Activated T-helper 9 cell treated with anti-CD3 and anti-CD28 coated beads, Interleukin-2, amount 50 U/mL, for 16 hours (primary cell): ENCODE measurements at regions not wholly inside any gene's neighbourhood (a gene's known extent, or its start where the extent isn't known, plus 50 kb on each side); places are given as distances from the start of the nearest gene placed in this dataset.
"Not testable (repeated sequence)": the region's sequence is repeated elsewhere in the genome, so short reads cannot be mapped to it uniquely, and the experiment has no call there.

ENCODE experiments used
- DNase-seq: peaks from one replicate; pipeline ENCODE4 v3.0.0-alpha.2; 2020; ENCODE audit warnings: low read depth

- no peak for DNase-seq
Measured at GRCh38 chr2:42974169-42974720, 181.9 kb upstream of the HAAO start.

- DNase-seq = no peak
Measured at GRCh38 chr2:42973726-42974125, 181.3 kb upstream of the HAAO start.

- not testable (repeated sequence) for DNase-seq
Measured at GRCh38 chr2:42972933-42973516, 180.6 kb upstream of the HAAO start.

DNA sequence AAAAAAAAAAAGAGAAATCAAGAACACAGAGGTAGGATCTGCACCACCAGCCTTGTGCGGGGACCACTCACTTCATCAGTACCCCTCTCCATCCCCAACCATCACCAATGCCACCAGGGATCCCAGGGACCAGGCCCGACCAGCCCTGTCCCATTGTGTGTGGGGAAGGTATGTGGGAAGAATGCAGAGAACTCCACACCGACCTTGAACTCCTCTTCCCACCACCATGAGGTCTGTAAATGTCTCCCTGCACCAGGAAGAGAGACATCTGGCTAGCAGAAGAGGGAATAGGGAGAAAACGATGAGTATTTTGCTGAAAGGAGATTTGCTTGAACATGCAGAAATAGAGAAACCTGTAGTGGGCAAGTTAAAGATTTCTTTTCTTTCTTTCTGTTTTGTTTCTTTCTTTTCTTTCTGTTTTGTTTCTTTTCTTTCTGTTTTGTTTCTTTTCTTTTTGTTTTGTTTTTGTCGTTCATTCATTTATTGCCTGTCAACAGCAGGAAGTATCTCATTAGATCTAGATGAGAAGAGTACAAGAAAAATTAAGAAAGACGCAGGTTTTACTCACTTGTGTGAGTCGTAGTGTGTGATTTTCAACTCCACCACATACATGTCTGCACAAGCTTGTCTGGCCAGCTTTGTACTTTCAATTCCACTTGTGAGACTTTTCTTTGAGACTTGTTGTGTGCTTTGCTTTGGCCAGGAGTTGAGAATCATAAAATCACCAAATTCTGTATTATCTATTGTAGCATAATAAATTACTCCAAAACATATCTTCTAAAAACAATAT, 179.8 kb upstream of the HAAO start:
- no peak for DNase-seq

DNA sequence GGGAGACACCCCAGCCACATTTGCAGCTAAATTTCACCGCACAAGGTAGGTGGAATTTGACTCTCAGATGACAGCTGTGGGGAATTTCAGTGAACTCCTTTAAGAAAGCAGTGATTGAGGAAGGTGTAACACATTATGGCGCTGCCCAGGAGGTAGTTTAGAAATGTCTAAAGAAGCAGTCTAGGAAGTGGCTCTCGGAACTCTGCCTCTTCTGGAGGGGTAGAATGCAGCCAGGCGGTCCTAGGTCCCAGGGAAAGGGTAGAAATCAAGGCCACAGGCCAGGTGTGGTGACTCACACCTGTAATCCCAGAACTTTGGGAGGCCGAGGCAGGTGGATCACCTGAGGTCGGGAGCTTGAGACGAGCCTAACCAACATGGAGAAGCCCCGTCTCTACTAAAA, 179.0 kb upstream of the HAAO start:
- no peak for DNase-seq

- DNase-seq = no peak
Measured at GRCh38 chr2:42970151-42970550, 177.8 kb upstream of the HAAO start.

DNA sequence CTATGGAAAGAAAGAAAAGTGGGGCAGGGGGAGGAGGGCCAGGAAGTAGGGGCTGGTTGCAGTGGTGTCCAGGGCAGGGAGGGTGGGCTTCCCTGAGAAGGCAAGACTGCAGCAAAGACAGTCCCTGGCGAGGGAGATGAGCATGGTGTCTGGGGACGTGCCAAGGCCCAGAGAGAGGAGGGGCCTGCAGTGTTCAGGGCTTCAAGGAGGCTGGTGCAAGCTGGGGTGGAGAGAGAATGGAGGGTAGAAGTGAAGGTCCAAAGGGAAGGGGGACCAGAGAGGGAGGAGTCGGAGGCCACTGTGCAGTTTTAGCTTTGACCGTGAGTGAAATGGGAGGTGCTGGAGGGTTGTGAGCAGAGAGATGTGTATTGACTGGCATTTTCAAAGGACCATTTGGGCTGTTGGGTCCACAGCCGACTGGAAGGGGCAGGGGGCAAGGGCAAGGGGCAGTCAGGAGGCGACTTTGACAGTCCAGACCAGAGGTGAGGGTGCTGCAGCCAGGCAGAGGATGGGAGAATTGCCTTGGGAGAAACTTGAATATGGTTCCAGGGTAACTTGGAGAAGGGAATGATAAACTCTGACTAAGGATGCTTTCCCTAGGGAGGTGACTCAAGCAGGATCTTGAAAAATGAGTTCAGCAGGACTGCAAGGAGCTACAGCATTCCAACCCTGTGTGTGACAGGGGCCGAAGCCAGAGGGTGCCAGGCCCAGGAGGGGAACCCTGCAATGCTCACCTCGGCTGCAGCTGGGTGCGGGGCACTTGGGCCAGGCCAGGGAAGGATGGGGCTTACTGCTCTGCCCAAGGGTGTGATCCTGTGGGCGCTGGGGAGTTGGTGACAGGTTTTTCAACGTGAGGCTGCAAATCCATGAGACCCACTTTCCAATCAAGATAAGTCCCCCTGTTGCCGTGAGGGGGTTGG, 177.1 kb upstream of the HAAO start:
- DNase-seq = no peak

DNA sequence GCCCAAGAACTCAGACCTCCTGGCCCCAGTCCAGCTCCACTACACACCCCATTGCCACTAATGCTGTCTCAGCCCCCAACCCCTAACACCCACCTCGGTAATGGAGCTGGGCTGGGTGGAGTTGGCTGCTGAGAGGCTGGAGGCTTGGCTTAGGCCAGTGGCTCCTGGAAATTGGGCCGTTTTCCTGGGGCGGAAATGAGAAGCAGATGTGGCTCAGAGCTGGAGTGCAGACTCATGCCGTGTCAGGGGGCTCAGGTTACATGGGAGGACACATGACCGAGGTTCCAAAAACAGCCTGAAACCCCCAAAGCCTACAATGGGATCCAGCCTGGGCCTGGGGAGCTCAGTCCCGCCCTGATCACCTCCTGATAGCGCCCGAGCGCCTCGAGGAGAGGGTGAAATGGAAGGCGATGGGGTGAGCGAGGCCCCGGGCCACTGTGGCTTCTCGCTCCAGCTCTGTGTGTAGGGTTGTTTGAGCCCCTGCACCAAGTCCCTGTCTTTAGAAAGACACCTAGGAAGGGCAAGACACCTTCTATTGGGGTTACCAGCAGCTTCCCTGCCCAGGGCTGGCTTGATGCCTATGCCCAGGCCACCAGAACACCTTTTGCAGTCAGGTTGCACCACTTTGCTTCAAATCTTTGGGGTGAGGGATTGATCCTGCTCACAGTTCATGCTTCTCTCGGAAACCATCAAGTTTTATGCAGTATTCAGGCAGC, 175.7 kb upstream of the HAAO start:
- no peak for DNase-seq

- no peak for DNase-seq
Measured at GRCh38 chr2:42965910-42966309, 173.5 kb upstream of the HAAO start.

DNA sequence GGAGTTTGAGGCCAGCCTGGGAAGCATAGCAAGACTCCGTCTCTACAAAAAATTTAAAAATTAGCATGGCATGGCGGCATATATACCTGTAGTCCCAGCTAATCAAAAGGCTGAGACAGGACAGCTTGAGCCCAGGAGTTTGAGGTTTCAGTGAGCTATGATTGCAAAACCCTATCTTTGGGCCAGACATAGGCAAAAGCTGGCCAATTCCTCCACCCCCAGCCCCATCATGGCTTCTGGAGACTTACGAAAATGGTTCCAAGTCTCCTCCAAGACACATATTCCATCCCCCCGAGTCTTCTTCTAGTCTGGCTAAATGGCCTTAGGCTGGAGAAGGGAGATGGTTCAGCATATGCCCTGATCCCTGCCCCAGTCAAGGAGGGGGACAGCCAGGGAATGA, 172.8 kb upstream of the HAAO start:
- no peak for DNase-seq

GRCh38 chr2:42964439-42965083, 172.2 kb upstream of the HAAO start:
- DNase-seq = no peak

- no peak for DNase-seq
Measured at GRCh38 chr2:42963452-42964068, 171.2 kb upstream of the HAAO start.

GRCh38 chr2:42962508-42962953, 170.1 kb upstream of the HAAO start:
- no peak for DNase-seq

DNA sequence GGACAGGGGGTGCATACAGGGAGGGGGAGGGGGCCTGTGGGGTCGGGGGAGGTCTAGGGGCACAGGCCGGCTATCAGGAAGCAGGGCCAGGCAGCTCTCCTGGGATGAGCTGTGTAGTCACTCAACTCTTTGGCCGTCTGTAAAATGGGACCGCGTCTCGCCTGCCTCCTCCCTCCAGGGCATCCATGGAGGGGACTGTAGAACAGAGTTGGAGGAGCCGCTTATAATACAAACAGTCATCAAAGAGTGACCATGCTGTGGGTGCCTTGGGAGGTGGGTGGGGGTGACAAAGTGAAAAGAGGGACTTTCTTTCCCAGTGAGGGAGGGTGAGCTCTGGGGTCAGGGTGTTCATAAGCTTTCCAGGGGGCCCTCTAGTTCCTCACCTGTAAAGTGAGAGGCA, 169.6 kb upstream of the HAAO start:
- DNase-seq = no peak

- DNase-seq = no peak
Measured at GRCh38 chr2:42961385-42961811, 169.0 kb upstream of the HAAO start.

DNA sequence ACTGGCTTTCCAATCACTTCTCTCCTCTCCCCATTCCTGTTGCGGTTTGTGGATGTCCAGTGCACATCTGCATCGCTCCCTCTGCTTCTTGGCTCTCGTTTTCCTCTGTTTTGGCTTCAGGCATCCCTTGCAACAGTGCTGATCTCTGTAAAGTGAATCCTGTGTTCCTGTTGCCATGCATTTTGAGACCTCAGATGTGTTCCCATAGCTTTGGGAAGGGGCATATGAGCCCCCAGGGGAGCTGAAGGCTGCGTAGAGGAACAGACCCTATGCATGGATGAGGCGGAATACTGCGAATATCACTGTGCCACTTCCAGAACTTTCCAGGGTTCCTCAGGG, 168.4 kb upstream of the HAAO start:
- no peak for DNase-seq

DNA sequence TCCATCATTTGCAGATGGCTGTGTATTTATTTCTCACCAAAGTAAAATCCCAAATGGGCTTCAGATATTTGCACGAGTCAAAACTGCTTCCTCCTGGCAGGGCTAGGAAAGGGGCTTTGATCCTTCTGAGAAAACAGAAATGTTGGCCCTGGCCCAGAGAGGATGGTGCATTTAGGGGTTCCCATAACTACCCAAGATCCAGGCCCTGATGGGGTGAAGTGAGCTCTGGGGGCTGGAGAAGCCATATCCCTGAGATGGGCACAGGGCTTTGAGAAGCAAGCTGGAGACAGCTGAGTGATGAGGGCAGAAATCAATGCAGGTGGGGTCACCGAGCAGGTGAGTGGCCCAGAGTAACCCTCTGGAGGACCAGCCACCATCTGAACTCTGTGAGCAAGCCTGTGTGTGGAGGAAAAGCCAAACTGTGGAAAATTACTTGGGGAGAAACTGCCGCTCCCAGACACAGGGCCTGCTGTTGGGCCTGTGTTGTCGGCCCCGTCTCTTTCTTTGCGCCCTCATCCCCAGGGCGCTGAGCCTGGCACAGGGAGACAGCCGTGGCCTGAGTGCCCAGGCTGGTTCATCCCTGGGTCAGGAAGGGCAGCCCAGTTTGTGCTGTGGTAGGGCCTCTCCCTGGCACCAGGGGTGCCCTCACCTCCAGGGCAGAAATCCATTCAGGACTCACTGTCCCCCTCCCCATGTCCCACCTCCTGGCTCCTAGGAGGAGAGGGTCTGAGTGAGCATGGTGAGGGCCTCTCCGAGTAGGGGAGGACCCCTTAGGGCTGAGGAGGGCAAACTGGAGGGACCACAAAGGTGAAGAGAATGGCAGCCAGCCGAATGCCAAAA, 167.8 kb upstream of the HAAO start:
- no peak for DNase-seq

- DNase-seq = no peak
Measured at GRCh38 chr2:42959234-42960001, 167.0 kb upstream of the HAAO start.

DNA sequence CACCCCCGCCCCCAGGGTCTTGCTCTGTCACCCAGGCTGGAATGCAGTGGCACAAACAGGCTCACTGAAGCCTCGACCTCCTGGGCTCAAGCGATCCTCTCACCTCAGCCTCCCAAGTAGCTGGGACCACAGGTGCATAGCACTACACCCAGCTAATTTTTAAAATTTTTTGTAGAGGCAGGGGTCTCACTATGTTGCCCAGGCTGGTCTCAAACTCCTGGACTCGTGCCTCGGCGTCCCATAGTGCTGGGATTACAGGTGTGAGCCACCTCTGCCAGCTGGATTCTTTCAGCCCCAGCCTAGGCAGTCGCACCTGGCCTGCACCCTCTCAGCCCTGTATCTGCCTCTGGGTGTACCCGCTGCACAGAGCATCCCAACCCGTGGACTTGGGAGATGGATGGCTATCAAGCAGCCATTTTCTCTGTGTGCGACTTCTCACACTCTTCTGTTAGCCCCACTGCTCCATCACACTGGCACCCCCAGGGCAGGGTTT, 166.4 kb upstream of the HAAO start:
- no peak for DNase-seq
